Activated B cell treated with CpG ODN at 0.5 μM for 24 hours (primary cell): ENCODE measurements at regions not wholly inside any gene's neighbourhood (a gene's known extent, or its start where the extent isn't known, plus 50 kb on each side); places are given as distances from the start of the nearest gene placed in this dataset.

ENCODE experiments used
- ATAC-seq: fragments of 200-7000 bp; cut with Tn5 transposase; one replicate; pipeline ENCODE4 v1.10.0; 2021; ENCODE audit warnings: low read depth, mild to moderate bottlenecking, moderate library complexity
- CTCF ChIA-PET: fragments of 350-600 bp; sonication (Branson Sonifier 250); formaldehyde crosslinking; loops from one replicate; lab custom pipeline; 2021; ENCODE audit warnings: antibody characterized with exemption; lab: Charles Lee
- POLR2A ChIA-PET: fragments of 350-600 bp; sonication (Branson Sonifier 250); formaldehyde crosslinking; loops from one replicate; lab custom pipeline; 2021; ENCODE audit warnings: antibody characterized with exemption; lab: Charles Lee
- DNase-seq: peaks from one replicate; pipeline ENCODE4 v3.0.0; 2022
- H3K27ac Mint-ChIP-seq: one replicate; pipeline ENCODE4 v1.8.0; 2020; ENCODE audit warnings: mixed read lengths
- H3K27me3 Mint-ChIP-seq: one replicate; pipeline ENCODE4 v1.8.0; 2021; ENCODE audit warnings: mixed read lengths
- H3K36me3 Mint-ChIP-seq: one replicate; pipeline ENCODE4 v1.8.0; 2021; ENCODE audit warnings: low read depth, mixed read lengths
- H3K4me1 Mint-ChIP-seq: one replicate; pipeline ENCODE4 v1.8.0; 2021; ENCODE audit warnings: mixed read lengths
- H3K4me3 Mint-ChIP-seq: one replicate; pipeline ENCODE4 v1.8.0; 2020; ENCODE audit warnings: mild to moderate bottlenecking, mixed read lengths
- H3K9me3 Mint-ChIP-seq: one replicate; pipeline ENCODE4 v1.8.0; 2020; ENCODE audit warnings: mixed read lengths
- CTCF ChIP-seq: fragments of 200-600 bp; IDR thresholded peaks from one replicate; pipeline ENCODE4 v1.8.0; 2022; ENCODE audit warnings: antibody characterized with exemption, mild to moderate bottlenecking
- intact Hi-C: fragments of 100-400 bp; cut with micrococcal nuclease; formaldehyde crosslinking; loops from one replicate; pipeline ENCODE4 v1.15.1; 2024

GRCh38 chr3:146830231-146830630, 225.1 kb upstream of the PLSCR5 start:
- no peak for TF ChIP-seq CTCF
- peaks cover 2% of the 10 kb centered on the region for H3K9me3 Mint-ChIP-seq
- H3K4me1 Mint-ChIP-seq: no peaks in the 10 kb centered on the region
- POLR2A ChIA-PET: no interaction called here
- no peak for ATAC-seq
- no peaks in the 10 kb centered on the region for H3K27me3 Mint-ChIP-seq
- no peak for DNase-seq
- CTCF ChIA-PET: no interaction called here
- no peak overlapping the region for H3K27ac Mint-ChIP-seq
- H3K36me3 Mint-ChIP-seq: no peaks in the 10 kb centered on the region
- H3K4me3 Mint-ChIP-seq: no peak overlapping the region
- intact Hi-C loops: no loop called here

- intact Hi-C loops: no loop called here
- no peak for TF ChIP-seq CTCF
- DNase-seq (no peak), ATAC-seq (no peak)
- Mint-ChIP-seq H3K27me3 (no peaks in the 10 kb centered on the region), H3K9me3 (no peaks in the 10 kb centered on the region), H3K4me1 (no peaks in the 10 kb centered on the region), H3K4me3 (no peak overlapping the region), H3K27ac (no peak overlapping the region), H3K36me3 (no peaks in the 10 kb centered on the region)
- ChIA-PET CTCF (no interaction called here), POLR2A (no interaction called here)
Observed at GRCh38 chr3:146827836-146828235, 222.7 kb upstream of the PLSCR5 start.

GRCh38 chr3:146823622-146824021, 218.5 kb upstream of the PLSCR5 start:
- ATAC-seq (no peak), DNase-seq (no peak)
- Mint-ChIP-seq H3K4me3 (no peak overlapping the region), H3K27ac (no peak overlapping the region), H3K27me3 (no peaks in the 10 kb centered on the region), H3K4me1 (no peaks in the 10 kb centered on the region), H3K9me3 (no peaks in the 10 kb centered on the region), H3K36me3 (no peaks in the 10 kb centered on the region)
- ChIA-PET POLR2A (no interaction called here), CTCF (no interaction called here)
- no peak for TF ChIP-seq CTCF
- intact Hi-C loops: no loop called here

GRCh38 chr3:146818866-146819265, 213.7 kb upstream of the PLSCR5 start:
- Mint-ChIP-seq H3K9me3 (no peaks in the 10 kb centered on the region), H3K27ac (no peak overlapping the region), H3K27me3 (no peaks in the 10 kb centered on the region), H3K36me3 (no peaks in the 10 kb centered on the region), H3K4me1 (no peaks in the 10 kb centered on the region), H3K4me3 (no peak overlapping the region)
- TF ChIP-seq CTCF: no peak
- CTCF ChIA-PET: no interaction called here
- DNase-seq: no peak
- POLR2A ChIA-PET: no interaction called here
- ATAC-seq: no peak
- intact Hi-C loops: no loop called here

GRCh38 chr3:146818301-146818700, 213.2 kb upstream of the PLSCR5 start:
- TF ChIP-seq CTCF: no peak
- Mint-ChIP-seq H3K27me3 (no peaks in the 10 kb centered on the region), H3K36me3 (no peaks in the 10 kb centered on the region), H3K4me3 (no peak overlapping the region), H3K4me1 (no peaks in the 10 kb centered on the region), H3K9me3 (no peaks in the 10 kb centered on the region), H3K27ac (no peak overlapping the region)
- DNase-seq (no peak), ATAC-seq (no peak)
- ChIA-PET POLR2A (no interaction called here), CTCF (no interaction called here)
- intact Hi-C loops: no loop called here
